ENCODE measurements at regions not wholly inside any gene's neighbourhood (a gene's known extent, or its start where the extent isn't known, plus 50 kb on each side); places are given as distances from the start of the nearest gene placed in this dataset.

DNA sequence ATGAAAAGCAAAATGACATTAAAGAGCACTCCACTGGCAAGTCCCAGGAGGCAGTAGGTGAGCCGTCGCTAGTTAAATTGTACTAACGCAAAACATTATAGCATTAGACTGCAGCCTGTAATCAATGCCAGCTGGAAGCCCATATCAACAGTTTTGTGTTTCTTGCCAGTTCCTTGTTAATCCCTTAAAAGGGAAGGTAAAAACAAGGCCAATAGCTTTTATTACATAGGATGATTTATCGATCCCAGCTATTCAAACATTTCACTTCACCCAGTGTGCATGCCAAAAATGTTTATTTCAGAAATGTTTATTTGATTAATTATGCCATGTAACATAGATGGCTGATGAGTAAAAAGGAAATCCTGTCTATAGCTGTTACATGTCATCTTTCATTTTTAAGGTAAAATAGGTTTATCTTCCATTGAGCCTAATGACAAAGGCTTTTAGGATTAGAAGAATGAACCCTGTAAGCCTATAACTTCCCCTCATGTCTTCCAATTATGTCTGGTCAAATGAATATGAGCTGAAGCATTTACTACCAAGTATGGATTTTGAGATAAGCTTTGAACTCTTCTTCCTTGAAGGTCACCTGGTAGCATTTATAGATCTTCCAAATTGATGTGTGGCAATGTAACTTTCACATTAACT lies 591.2 kb downstream of the RNF144A start:
- TF ChIP-seq, protein P1, sequence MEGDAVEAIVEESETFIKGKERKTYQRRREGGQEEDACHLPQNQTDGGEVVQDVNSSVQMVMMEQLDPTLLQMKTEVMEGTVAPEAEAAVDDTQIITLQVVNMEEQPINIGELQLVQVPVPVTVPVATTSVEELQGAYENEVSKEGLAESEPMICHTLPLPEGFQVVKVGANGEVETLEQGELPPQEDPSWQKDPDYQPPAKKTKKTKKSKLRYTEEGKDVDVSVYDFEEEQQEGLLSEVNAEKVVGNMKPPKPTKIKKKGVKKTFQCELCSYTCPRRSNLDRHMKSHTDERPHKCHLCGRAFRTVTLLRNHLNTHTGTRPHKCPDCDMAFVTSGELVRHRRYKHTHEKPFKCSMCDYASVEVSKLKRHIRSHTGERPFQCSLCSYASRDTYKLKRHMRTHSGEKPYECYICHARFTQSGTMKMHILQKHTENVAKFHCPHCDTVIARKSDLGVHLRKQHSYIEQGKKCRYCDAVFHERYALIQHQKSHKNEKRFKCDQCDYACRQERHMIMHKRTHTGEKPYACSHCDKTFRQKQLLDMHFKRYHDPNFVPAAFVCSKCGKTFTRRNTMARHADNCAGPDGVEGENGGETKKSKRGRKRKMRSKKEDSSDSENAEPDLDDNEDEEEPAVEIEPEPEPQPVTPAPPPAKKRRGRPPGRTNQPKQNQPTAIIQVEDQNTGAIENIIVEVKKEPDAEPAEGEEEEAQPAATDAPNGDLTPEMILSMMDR (IDR thresholded peaks at IDR 0.05 in 4 of 5, conservative IDR thresholded peaks at IDR 0.05 in 1 of 5) = no peak
- no peak for TF ChIP-seq POLR2A (IDR thresholded peaks at IDR 0.05)
